Panc1 (cell line): ENCODE measurements at regions not wholly inside any gene's neighbourhood (a gene's known extent, or its start where the extent isn't known, plus 50 kb on each side); places are given as distances from the start of the nearest gene placed in this dataset.

Experiments
- ATAC-seq: fragments of 200-7000 bp; cut with Tn5 transposase; 2 replicates; pipeline ENCODE4 v1.9.1; 2020; ENCODE audit warnings: mild to moderate bottlenecking, moderate library complexity
- BruUV-seq: library from RNA; stranded (reverse); fragments of 400-500 nt; replicated peaks from 2 replicates; lab custom pipeline; 2021; lab: Mats Ljungman, UMichigan
- CTCF ChIA-PET: fragments of 300-600 bp; sonication (Branson Sonifier 250); formaldehyde crosslinking; loops from one replicate; lab custom pipeline; 2022; ENCODE audit warnings: antibody characterized with exemption; lab: Charles Lee
- POLR2A ChIA-PET: fragments of 300-600 bp; sonication (Branson Sonifier 250); formaldehyde crosslinking; loops from one replicate; lab custom pipeline; 2022; ENCODE audit warnings: antibody characterized with exemption; lab: Charles Lee
- DNase-seq: peaks from one replicate; pipeline ENCODE4 v3.0.0-alpha.2; 2010; ENCODE audit warnings: low read depth, low spot score
- H3K27ac ChIP-seq: 2 replicates; pipeline ENCODE4 v1.5.1; 2011; ENCODE audit warnings: mild to moderate bottlenecking, low read length, inconsistent platforms
- H3K27me3 ChIP-seq: fragments of 200-500 bp; sonication (Bioruptor generic); 2 replicates; pipeline ENCODE4 v1.6.0; 2014; ENCODE audit warnings: low read length, inconsistent platforms; ENCODE audit not compliant: control insufficient read depth, insufficient read depth
- H3K36me3 ChIP-seq: fragments of 200-500 bp; sonication (Bioruptor generic); 2 replicates; pipeline ENCODE4 v1.5.1; 2014; ENCODE audit warnings: inconsistent platforms, mild to moderate bottlenecking, low read length, moderate library complexity; ENCODE audit not compliant: control insufficient read depth, insufficient read depth
- H3K4me1 ChIP-seq: 2 replicates; pipeline ENCODE4 v1.5.1; 2011; ENCODE audit warnings: inconsistent platforms, mild to moderate bottlenecking, low read length, moderate library complexity; ENCODE audit not compliant: control insufficient read depth, insufficient read depth
- H3K4me3 ChIP-seq, 2 experiments: 2 replicates each; pipeline ENCODE4 v1.5.1; 2011 to 2012; ENCODE audit warnings: low read depth in 2 of 2, low read length in 2 of 2, mild to moderate bottlenecking in 2 of 2, inconsistent platforms in 1 of 2, moderate library complexity in 1 of 2
- H3K9me3 ChIP-seq: fragments of 200-500 bp; sonication (Bioruptor generic); 2 replicates; pipeline ENCODE4 v1.5.1; 2014; ENCODE audit warnings: low read depth, mild to moderate bottlenecking, inconsistent platforms, low read length, moderate library complexity; ENCODE audit not compliant: control insufficient read depth, insufficient read depth
- POLR2AphosphoS5 ChIP-seq: IDR thresholded peaks from 2 replicates; pipeline ENCODE4 v1.6.1; 2012; ENCODE audit warnings: mild to moderate bottlenecking, low read depth, low read length, moderate library complexity
- SIN3A ChIP-seq: IDR thresholded peaks from 2 replicates; pipeline ENCODE4 v1.6.1; 2012; ENCODE audit warnings: low read depth, mild to moderate bottlenecking, low read length, moderate library complexity, borderline replicate concordance; ENCODE audit not compliant: insufficient read depth
- TCF7L2 ChIP-seq: IDR thresholded peaks from 2 replicates; pipeline ENCODE4 v1.6.1; 2011; ENCODE audit warnings: mild to moderate bottlenecking, low read depth, low read length, inconsistent platforms
- in situ Hi-C: cut with HindIII; loops from 2 replicates; pipeline ENCODE4 v1.10.0; 2016; ENCODE audit warnings: low sequenced_read_pairs, low pct_unique_long_range_greater_than_20kb
- intact Hi-C: fragments of 100-400 bp; cut with micrococcal nuclease; formaldehyde crosslinking; loops from one replicate; pipeline ENCODE4 v1.10.0; 2022; ENCODE audit not compliant: unreplicated experiment
- TF ChIP-seq, protein P1 (sequence below), 2 experiments: IDR thresholded peaks; 2 replicates each; pipeline ENCODE4 v1.6.1; 2011 to 2012; ENCODE audit warnings: low read depth in 2 of 2, control low read depth in 1 of 2, low read length in 1 of 2, mild to moderate bottlenecking in 1 of 2, moderate library complexity in 1 of 2; ENCODE audit not compliant: insufficient read depth in 1 of 2
- TF ChIP-seq, protein P2 (sequence below): fragments of 450-650 bp; IDR thresholded peaks from 2 replicates; pipeline ENCODE4 v1.5.1; 2017; ENCODE audit warnings: mild to moderate bottlenecking

DNA sequence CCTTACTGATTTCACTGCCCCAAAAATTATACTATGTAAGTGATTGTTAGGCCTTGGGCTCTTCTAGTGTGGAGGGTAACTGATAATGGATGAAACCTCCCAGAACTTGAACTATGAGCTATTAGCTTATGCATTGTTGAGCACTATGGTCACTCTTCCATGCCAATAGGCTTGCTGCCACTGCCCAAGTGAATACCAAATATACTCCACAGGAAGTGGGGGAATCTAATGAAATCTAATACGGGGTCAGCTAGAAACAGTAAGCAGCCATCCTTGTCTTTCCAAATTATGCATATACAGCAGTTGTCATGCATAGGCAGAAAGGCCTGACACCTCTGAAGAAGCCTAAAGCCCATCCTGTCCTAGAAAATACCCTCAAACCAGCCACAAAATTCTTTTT lies 198.7 kb upstream of the PTBP2 start:
- Histone ChIP-seq H3K4me3 (no peak overlapping the region), H3K36me3 (no peaks in the 10 kb centered on the region), H3K27ac (no peak overlapping the region), H3K27me3 (no peaks in the 10 kb centered on the region), H3K9me3 (no peaks in the 10 kb centered on the region), H3K4me1 (no peaks in the 10 kb centered on the region)
- ATAC-seq (no peak), DNase-seq (no peak)
- TF ChIP-seq, protein P1, sequence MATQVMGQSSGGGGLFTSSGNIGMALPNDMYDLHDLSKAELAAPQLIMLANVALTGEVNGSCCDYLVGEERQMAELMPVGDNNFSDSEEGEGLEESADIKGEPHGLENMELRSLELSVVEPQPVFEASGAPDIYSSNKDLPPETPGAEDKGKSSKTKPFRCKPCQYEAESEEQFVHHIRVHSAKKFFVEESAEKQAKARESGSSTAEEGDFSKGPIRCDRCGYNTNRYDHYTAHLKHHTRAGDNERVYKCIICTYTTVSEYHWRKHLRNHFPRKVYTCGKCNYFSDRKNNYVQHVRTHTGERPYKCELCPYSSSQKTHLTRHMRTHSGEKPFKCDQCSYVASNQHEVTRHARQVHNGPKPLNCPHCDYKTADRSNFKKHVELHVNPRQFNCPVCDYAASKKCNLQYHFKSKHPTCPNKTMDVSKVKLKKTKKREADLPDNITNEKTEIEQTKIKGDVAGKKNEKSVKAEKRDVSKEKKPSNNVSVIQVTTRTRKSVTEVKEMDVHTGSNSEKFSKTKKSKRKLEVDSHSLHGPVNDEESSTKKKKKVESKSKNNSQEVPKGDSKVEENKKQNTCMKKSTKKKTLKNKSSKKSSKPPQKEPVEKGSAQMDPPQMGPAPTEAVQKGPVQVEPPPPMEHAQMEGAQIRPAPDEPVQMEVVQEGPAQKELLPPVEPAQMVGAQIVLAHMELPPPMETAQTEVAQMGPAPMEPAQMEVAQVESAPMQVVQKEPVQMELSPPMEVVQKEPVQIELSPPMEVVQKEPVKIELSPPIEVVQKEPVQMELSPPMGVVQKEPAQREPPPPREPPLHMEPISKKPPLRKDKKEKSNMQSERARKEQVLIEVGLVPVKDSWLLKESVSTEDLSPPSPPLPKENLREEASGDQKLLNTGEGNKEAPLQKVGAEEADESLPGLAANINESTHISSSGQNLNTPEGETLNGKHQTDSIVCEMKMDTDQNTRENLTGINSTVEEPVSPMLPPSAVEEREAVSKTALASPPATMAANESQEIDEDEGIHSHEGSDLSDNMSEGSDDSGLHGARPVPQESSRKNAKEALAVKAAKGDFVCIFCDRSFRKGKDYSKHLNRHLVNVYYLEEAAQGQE (IDR thresholded peaks at IDR 0.05; ENCODE audit: insufficient read depth in 1 of 2, low read depth in 2 of 2, low read length in 1 of 2): no peak
- TF ChIP-seq, protein P2, sequence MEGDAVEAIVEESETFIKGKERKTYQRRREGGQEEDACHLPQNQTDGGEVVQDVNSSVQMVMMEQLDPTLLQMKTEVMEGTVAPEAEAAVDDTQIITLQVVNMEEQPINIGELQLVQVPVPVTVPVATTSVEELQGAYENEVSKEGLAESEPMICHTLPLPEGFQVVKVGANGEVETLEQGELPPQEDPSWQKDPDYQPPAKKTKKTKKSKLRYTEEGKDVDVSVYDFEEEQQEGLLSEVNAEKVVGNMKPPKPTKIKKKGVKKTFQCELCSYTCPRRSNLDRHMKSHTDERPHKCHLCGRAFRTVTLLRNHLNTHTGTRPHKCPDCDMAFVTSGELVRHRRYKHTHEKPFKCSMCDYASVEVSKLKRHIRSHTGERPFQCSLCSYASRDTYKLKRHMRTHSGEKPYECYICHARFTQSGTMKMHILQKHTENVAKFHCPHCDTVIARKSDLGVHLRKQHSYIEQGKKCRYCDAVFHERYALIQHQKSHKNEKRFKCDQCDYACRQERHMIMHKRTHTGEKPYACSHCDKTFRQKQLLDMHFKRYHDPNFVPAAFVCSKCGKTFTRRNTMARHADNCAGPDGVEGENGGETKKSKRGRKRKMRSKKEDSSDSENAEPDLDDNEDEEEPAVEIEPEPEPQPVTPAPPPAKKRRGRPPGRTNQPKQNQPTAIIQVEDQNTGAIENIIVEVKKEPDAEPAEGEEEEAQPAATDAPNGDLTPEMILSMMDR: no peak
- TF ChIP-seq TCF7L2 (no peak), POLR2AphosphoS5 (no peak), SIN3A (no peak)
- CTCF ChIA-PET: no interaction called here
- in situ Hi-C loops (no loop called here), intact Hi-C loops (no loop called here)
- BruUV-seq: no TSS peak
- POLR2A ChIA-PET: no interaction called here

DNA sequence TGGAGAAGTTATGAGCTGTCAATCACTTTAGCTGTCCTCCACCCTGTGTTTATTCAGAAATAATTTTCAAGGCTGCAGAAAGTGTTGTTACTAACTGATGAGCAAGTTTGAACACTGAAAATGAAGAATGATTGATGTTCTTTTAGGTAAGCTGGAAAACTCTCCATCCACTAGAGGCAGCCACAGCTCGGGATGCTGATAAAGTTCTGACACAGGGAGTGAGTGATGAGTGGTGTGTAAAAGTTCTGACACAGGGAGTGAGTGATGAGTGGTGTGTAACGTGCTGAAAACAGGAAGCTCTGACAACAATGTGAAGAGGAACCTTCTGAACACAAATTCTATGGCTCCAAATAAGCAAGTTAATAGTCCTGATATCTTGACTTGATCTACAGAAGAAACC lies 197.5 kb upstream of the PTBP2 start:
- Histone ChIP-seq H3K27me3 (no peaks in the 10 kb centered on the region), H3K36me3 (no peaks in the 10 kb centered on the region), H3K4me1 (no peaks in the 10 kb centered on the region), H3K27ac (no peak overlapping the region), H3K4me3 (no peak overlapping the region), H3K9me3 (no peaks in the 10 kb centered on the region; the same call in 1 of the 2 replicates)
- ChIA-PET CTCF (no interaction called here), POLR2A (no interaction called here)
- in situ Hi-C loops (no loop called here), intact Hi-C loops (no loop called here)
- BruUV-seq: no TSS peak
- DNase-seq (no peak), ATAC-seq (no peak)
- TF ChIP-seq, protein P1 (IDR thresholded peaks at IDR 0.05; ENCODE audit: insufficient read depth in 1 of 2, low read depth in 2 of 2, low read length in 1 of 2): no peak
- TF ChIP-seq, protein P2: peak; percentile 15; the same call in 1 of the 2 replicates
- TF ChIP-seq SIN3A (no peak), TCF7L2 (no peak), POLR2AphosphoS5 (no peak)
